ENCODE measurements at regions not wholly inside any gene's neighbourhood (a gene's known extent, or its start where the extent isn't known, plus 50 kb on each side); places are given as distances from the start of the nearest gene placed in this dataset.

GRCh38 chr12:94873734-94874517 lies 129.6 kb downstream of the NDUFA12 start:
- no peak for DNase-seq
- no TSS peak for BruUV-seq (replicated peaks)

DNA sequence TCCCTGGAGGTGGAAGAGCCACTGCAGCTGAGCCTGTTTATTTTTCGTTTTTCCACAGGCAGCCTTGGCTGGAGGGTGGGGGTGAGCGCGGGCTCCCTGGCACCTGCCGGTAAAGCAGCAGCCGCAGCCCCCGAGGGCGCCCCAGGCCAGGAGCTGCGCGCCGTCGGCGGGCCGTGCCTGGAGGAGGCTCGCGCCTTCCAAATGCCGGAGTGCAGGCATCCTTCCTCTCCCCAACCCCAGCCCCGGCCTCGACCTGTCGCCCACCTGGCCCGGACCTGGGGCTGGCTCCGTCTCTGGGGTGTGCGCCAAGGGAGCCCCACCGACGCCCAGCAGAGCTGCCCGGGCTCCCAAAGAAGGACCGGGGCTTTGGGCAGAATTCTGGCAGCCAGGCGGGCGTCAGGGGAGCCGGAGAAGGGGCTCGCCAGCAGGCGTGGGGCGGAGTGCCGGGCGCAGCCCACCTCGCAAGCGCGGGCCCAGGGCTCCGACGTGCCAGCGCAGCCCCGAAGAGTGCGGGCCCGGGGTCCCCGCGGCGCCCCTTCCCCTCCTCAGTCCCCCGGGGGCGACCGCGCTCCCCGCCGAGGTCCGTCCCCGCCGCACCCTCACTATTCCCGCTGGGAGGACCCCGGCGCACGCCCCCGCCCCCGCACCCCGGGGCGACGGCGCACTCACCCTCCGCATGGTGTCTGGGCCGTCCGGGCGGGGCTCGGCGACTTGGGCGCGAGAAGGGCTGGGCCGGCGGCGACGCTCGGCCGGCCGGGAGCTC lies 130.3 kb downstream of the NDUFA12 start:
- H3K9me3 ChIP-seq (ENCODE audit: insufficient read depth, low read depth), result no peaks in the 10 kb centered on the region
- no peak overlapping the region for H3K27ac ChIP-seq
- H2AFZ ChIP-seq, result no peak overlapping the region
- H3K27me3 ChIP-seq (ENCODE audit: insufficient read depth, low read depth), result peaks cover 5% of the 10 kb centered on the region
- peak overlapping the region; percentile 46; the same call in 1 of the 2 replicates for H3K4me3 ChIP-seq
- POLR2A ChIA-PET (ENCODE audit: unreplicated experiment), result no interaction called here
- TF ChIP-seq CTCF (conservative IDR thresholded peaks at IDR 0.05) (no peak), EZH2 (IDR thresholded peaks at IDR 0.05; ENCODE audit: low read depth) (no peak)
- H4K20me1 ChIP-seq (ENCODE audit: insufficient read depth), result no peaks in the 10 kb centered on the region
- H3K79me2 ChIP-seq (ENCODE audit: low read depth), result no peaks in the 10 kb centered on the region
- peaks cover 6% of the 10 kb centered on the region; the same call in 1 of the 2 replicates for H3F3A ChIP-seq (ENCODE audit: insufficient read depth, low read depth)
- H3K36me3 ChIP-seq (ENCODE audit: low read depth), result no peaks in the 10 kb centered on the region
- peak overlapping the region; percentile 59 for H3K4me2 ChIP-seq
- no peaks in the 10 kb centered on the region for H3K4me1 ChIP-seq (replicated peaks; ENCODE audit: insufficient read depth)
- H3K9me2 ChIP-seq (ENCODE audit: insufficient read depth), result no peaks in the 10 kb centered on the region
- BruUV-seq (replicated peaks), result no TSS peak
- DNase-seq, result no peak
- CTCF ChIA-PET, result interaction anchor here (0.6 kb wide), 1 partner anchor 327 kb away, joined by 3 read pairs; no protein-coding TSS in a partner anchor
- intact Hi-C loops (cut with micrococcal nuclease; ENCODE audit: unreplicated experiment), result no loop called here

More at GRCh38 chr12:94873734-94874517, 129.6 kb downstream of the NDUFA12 start:
- Histone ChIP-seq H3K4me1 (replicated peaks; ENCODE audit: insufficient read depth) (no peaks in the 10 kb centered on the region), H3K27ac (no peak overlapping the region), H3K27me3 (ENCODE audit: insufficient read depth, low read depth) (peaks cover 5% of the 10 kb centered on the region), H4K20me1 (ENCODE audit: insufficient read depth) (no peaks in the 10 kb centered on the region), H3F3A (ENCODE audit: insufficient read depth, low read depth) (peaks cover 6% of the 10 kb centered on the region; the same call in 1 of the 2 replicates), H3K36me3 (ENCODE audit: low read depth) (no peaks in the 10 kb centered on the region), H3K4me3 (peak overlapping the region; percentile 43; the same call in 1 of the 2 replicates), H2AFZ (no peak overlapping the region), H3K9me2 (ENCODE audit: insufficient read depth) (no peaks in the 10 kb centered on the region), H3K9me3 (ENCODE audit: insufficient read depth, low read depth) (no peaks in the 10 kb centered on the region), H3K4me2 (peak overlapping the region; percentile 79), H3K79me2 (ENCODE audit: low read depth) (no peaks in the 10 kb centered on the region)
- POLR2A ChIA-PET (ENCODE audit: unreplicated experiment), result interaction anchor here (0.8 kb wide), 1 partner anchor 67 kb away, joined by 3 read pairs; no protein-coding TSS in a partner anchor
- CTCF ChIA-PET, result interaction anchor here (0.6 kb wide), 1 partner anchor 327 kb away, joined by 3 read pairs; no protein-coding TSS in a partner anchor
- intact Hi-C loops (cut with micrococcal nuclease; ENCODE audit: unreplicated experiment), result no loop called here
- TF ChIP-seq EZH2 (IDR thresholded peaks at IDR 0.05; ENCODE audit: low read depth) (no peak), CTCF (conservative IDR thresholded peaks at IDR 0.05) (no peak)

GRCh38 chr12:94872671-94872970 lies 130.9 kb downstream of the NDUFA12 start:
- BruUV-seq (replicated peaks), result no TSS peak
- no peak for TF ChIP-seq EZH2 (IDR thresholded peaks at IDR 0.05; ENCODE audit: low read depth)
- TF ChIP-seq CTCF (conservative IDR thresholded peaks at IDR 0.05), result no peak
- CTCF ChIA-PET, result no interaction called here
- H3K4me1 ChIP-seq (replicated peaks; ENCODE audit: insufficient read depth), result no peaks in the 10 kb centered on the region
- peaks cover 5% of the 10 kb centered on the region for H3K27me3 ChIP-seq (ENCODE audit: insufficient read depth, low read depth)
- no peaks in the 10 kb centered on the region for H4K20me1 ChIP-seq (ENCODE audit: insufficient read depth)
- H2AFZ ChIP-seq, result no peak overlapping the region
- no peaks in the 10 kb centered on the region for H3K36me3 ChIP-seq (ENCODE audit: low read depth)
- no peak overlapping the region for H3K27ac ChIP-seq
- H3K4me2 ChIP-seq, result peak overlapping the region; percentile 59
- no peaks in the 10 kb centered on the region for H3K9me2 ChIP-seq (ENCODE audit: insufficient read depth)
- intact Hi-C loops (cut with micrococcal nuclease; ENCODE audit: unreplicated experiment), result no loop called here
- DNase-seq, result no peak
- peaks cover 6% of the 10 kb centered on the region; the same call in 1 of the 2 replicates for H3F3A ChIP-seq (ENCODE audit: insufficient read depth, low read depth)
- H3K4me3 ChIP-seq, result peak overlapping the region; percentile 46; the same call in 1 of the 2 replicates
- POLR2A ChIA-PET (ENCODE audit: unreplicated experiment), result no interaction called here
- no peaks in the 10 kb centered on the region for H3K79me2 ChIP-seq (ENCODE audit: low read depth)
- no peaks in the 10 kb centered on the region for H3K9me3 ChIP-seq (ENCODE audit: insufficient read depth, low read depth)
